ENCODE measurements at regions not wholly inside any gene's neighbourhood (a gene's known extent, or its start where the extent isn't known, plus 50 kb on each side); places are given as distances from the start of the nearest gene placed in this dataset.
"Not testable (repeated sequence)": the region's sequence is repeated elsewhere in the genome, so short reads cannot be mapped to it uniquely, and the experiment has no call there.

GRCh38 chr11:25576320-25576719 lies 755.6 kb upstream of the ANO3 start (continued):
- TF ChIP-seq ZBTB33 (IDR thresholded peaks at IDR 0.05; ENCODE audit: extremely low read depth, insufficient replicate concordance, low read length) (no peak), TCF7L2 (IDR thresholded peaks at IDR 0.05; ENCODE audit: borderline replicate concordance, extremely low read depth, insufficient read depth, insufficient read length) (no peak)

- H3K4me1 ChIP-seq (ENCODE audit: control insufficient read depth in 1 of 2, insufficient read depth in 2 of 2, low read length in 2 of 2); H3K4me3 ChIP-seq (replicated peaks in 1 of 2; ENCODE audit: low read depth in 1 of 2, low read length in 2 of 2); H3K9me2 ChIP-seq (ENCODE audit: insufficient read depth); RAD21 ChIA-PET (ENCODE audit: low non-redundant PET in 1 of 2, low total read pairs in 2 of 2, uncharacterized antibody in 2 of 2, unreplicated experiment in 2 of 2); H3K4me2 ChIP-seq (ENCODE audit: low read length); POLR2A ChIA-PET; ATAC-seq; CTCF ChIA-PET; DNase-seq (ENCODE audit: low read depth, low spot score); H3K9ac ChIP-seq (ENCODE audit: low read length); intact Hi-C loops (cut with micrococcal nuclease); H3K27ac ChIP-seq (ENCODE audit: low read depth, low read length); H3K79me2 ChIP-seq (ENCODE audit: insufficient read depth, low read length); H3K27me3 ChIP-seq (ENCODE audit: insufficient read depth, low read length); H2AFZ ChIP-seq (ENCODE audit: low read depth, low read length, poor library complexity, severe bottlenecking); BruUV-seq (replicated peaks); H3K36me3 ChIP-seq (ENCODE audit: control insufficient read depth in 1 of 2, insufficient read depth in 2 of 2, low read length in 2 of 2); H4K20me1 ChIP-seq (ENCODE audit: insufficient read depth): not testable (repeated sequence)
- peaks cover 11 to 12% of the 10 kb centered on the region in 2 experiments; a peak in 2 of 4 replicates for H3K9me3 ChIP-seq (ENCODE audit: control insufficient read depth in 1 of 2, insufficient read depth in 1 of 2, low read depth in 1 of 2, low read length in 2 of 2)
Observed at GRCh38 chr11:25579554-25579953, 752.4 kb upstream of the ANO3 start.

- RAD21 ChIA-PET (ENCODE audit: low non-redundant PET in 1 of 2, low total read pairs in 2 of 2, uncharacterized antibody in 2 of 2, unreplicated experiment in 2 of 2), result no interaction called here
- DNase-seq (ENCODE audit: low read depth, low spot score) (no peak), ATAC-seq (no peak)
- no peaks in the 10 kb centered on the region for H3K9me2 ChIP-seq (ENCODE audit: insufficient read depth)
- H3K79me2 ChIP-seq (ENCODE audit: insufficient read depth, low read length), result no peaks in the 10 kb centered on the region
- no peak overlapping the region for H2AFZ ChIP-seq (ENCODE audit: low read depth, low read length, poor library complexity, severe bottlenecking)
- no peak overlapping the region for H3K27ac ChIP-seq (ENCODE audit: low read depth, low read length)
- H3K9ac ChIP-seq (ENCODE audit: low read length), result no peak overlapping the region
- no peak overlapping the region for H3K4me2 ChIP-seq (ENCODE audit: low read length)
- intact Hi-C loops (cut with micrococcal nuclease), result no loop called here
- POLR2A ChIA-PET, result no interaction called here
- no peaks in the 10 kb centered on the region for H3K27me3 ChIP-seq (ENCODE audit: insufficient read depth, low read length)
- H3K36me3 ChIP-seq (ENCODE audit: control insufficient read depth in 1 of 2, insufficient read depth in 2 of 2, low read length in 2 of 2), result no peaks in the 10 kb centered on the region
- H3K4me3 ChIP-seq (replicated peaks in 1 of 2; ENCODE audit: low read depth in 1 of 2, low read length in 2 of 2), result no peak overlapping the region
- BruUV-seq (replicated peaks), result no TSS peak
- H3K9me3 ChIP-seq (ENCODE audit: control insufficient read depth in 1 of 2, insufficient read depth in 1 of 2, low read depth in 1 of 2, low read length in 2 of 2), result peaks cover 8 to 12% of the 10 kb centered on the region in 2 experiments; a peak in 2 of 4 replicates
- no peaks in the 10 kb centered on the region for H4K20me1 ChIP-seq (ENCODE audit: insufficient read depth)
- no peaks in the 10 kb centered on the region for H3K4me1 ChIP-seq (ENCODE audit: control insufficient read depth in 1 of 2, insufficient read depth in 2 of 2, low read length in 2 of 2)
- CTCF ChIA-PET, result no interaction called here
- TF ChIP-seq EZH2phosphoT487 (IDR thresholded peaks at IDR 0.05; ENCODE audit: borderline replicate concordance) (no peak), SRF (IDR thresholded peaks at IDR 0.05; ENCODE audit: low read depth) (no peak), YY1 (IDR thresholded peaks at IDR 0.05; ENCODE audit: extremely low read depth, insufficient replicate concordance, low read depth, low read length) (no peak), REST (IDR thresholded peaks at IDR 0.05; ENCODE audit: low read depth) (no peak), TCF7L2 (IDR thresholded peaks at IDR 0.05; ENCODE audit: borderline replicate concordance, extremely low read depth, insufficient read depth, insufficient read length) (no peak), CTCF (IDR thresholded peaks at IDR 0.05 in 2 of 3, conservative IDR thresholded peaks at IDR 0.05 in 1 of 3; ENCODE audit: borderline replicate concordance in 1 of 3, insufficient read depth in 1 of 3, low read depth in 2 of 3, low read length in 2 of 3) (no peak), CEBPB (IDR thresholded peaks at IDR 0.05; ENCODE audit: low read depth) (no peak), ATF3 (IDR thresholded peaks at IDR 0.05) (no peak)
Observed at GRCh38 chr11:25583596-25583995, 748.3 kb upstream of the ANO3 start.

Measured in HCT116 (cell line).